Left renal pelvis (tissue), 4 donors: ENCODE measurements at regions not wholly inside any gene's neighbourhood (a gene's known extent, or its start where the extent isn't known, plus 50 kb on each side); places are given as distances from the start of the nearest gene placed in this dataset.

Experiments
- DNase-seq, 4 donors: peaks; one replicate each; pipeline ENCODE4 v3.0.0-alpha.2; 2013; ENCODE audit warnings: low read depth in 4 of 4, low spot score in 3 of 4

- no peak for DNase-seq
These were observed 58.5 kb downstream of the PSMG1 start for GRCh38 chr21:39124681-39125251.

GRCh38 chr21:39123375-39123774, 59.9 kb downstream of the PSMG1 start:
- DNase-seq, result no peak

GRCh38 chr21:39121600-39122355, 61.5 kb downstream of the PSMG1 start:
- no peak for DNase-seq

- DNase-seq, result no peak
These were observed 62.2 kb downstream of the PSMG1 start for GRCh38 chr21:39120876-39121599.

GRCh38 chr21:39119891-39120290, 63.4 kb downstream of the PSMG1 start:
- no peak for DNase-seq

GRCh38 chr21:39118604-39119215, 64.5 kb downstream of the PSMG1 start:
- no peak for DNase-seq

GRCh38 chr21:39118061-39118460, 65.2 kb downstream of the PSMG1 start:
- no peak for DNase-seq

- no peak for DNase-seq
These were observed 65.7 kb downstream of the PSMG1 start for GRCh38 chr21:39117440-39117970.

- DNase-seq, result no peak
These were observed 66.4 kb downstream of the PSMG1 start for GRCh38 chr21:39116761-39117439.

- DNase-seq, result no peak
These were observed 67.5 kb downstream of the PSMG1 start for GRCh38 chr21:39115576-39116235.

- DNase-seq, result no peak
These were observed 68.2 kb downstream of the PSMG1 start for GRCh38 chr21:39114871-39115575.

GRCh38 chr21:39111931-39112550, 71.2 kb downstream of the PSMG1 start:
- no peak for DNase-seq

GRCh38 chr21:39110431-39110830, 72.8 kb downstream of the PSMG1 start:
- no peak for DNase-seq

- no peak for DNase-seq
These were observed 73.5 kb downstream of the PSMG1 start for GRCh38 chr21:39109596-39110210.

GRCh38 chr21:39109163-39109530, 74.1 kb downstream of the PSMG1 start:
- no peak for DNase-seq

- no peak for DNase-seq
These were observed 74.7 kb downstream of the PSMG1 start for GRCh38 chr21:39108291-39109162.

- DNase-seq, result no peak
These were observed 75.5 kb downstream of the PSMG1 start for GRCh38 chr21:39107739-39108138.
